Activated B cell treated with CpG ODN at 0.5 μM for 24 hours (primary cell): ENCODE measurements at regions not wholly inside any gene's neighbourhood (a gene's known extent, or its start where the extent isn't known, plus 50 kb on each side); places are given as distances from the start of the nearest gene placed in this dataset.

Source experiments
- ATAC-seq: fragments of 200-7000 bp; cut with Tn5 transposase; one replicate; pipeline ENCODE4 v1.10.0; 2021; ENCODE audit warnings: low read depth, mild to moderate bottlenecking, moderate library complexity
- CTCF ChIA-PET: fragments of 350-600 bp; sonication (Branson Sonifier 250); formaldehyde crosslinking; loops from one replicate; lab custom pipeline; 2021; ENCODE audit warnings: antibody characterized with exemption; lab: Charles Lee
- POLR2A ChIA-PET: fragments of 350-600 bp; sonication (Branson Sonifier 250); formaldehyde crosslinking; loops from one replicate; lab custom pipeline; 2021; ENCODE audit warnings: antibody characterized with exemption; lab: Charles Lee
- DNase-seq: peaks from one replicate; pipeline ENCODE4 v3.0.0; 2022
- H3K27ac Mint-ChIP-seq: one replicate; pipeline ENCODE4 v1.8.0; 2020; ENCODE audit warnings: mixed read lengths
- H3K27me3 Mint-ChIP-seq: one replicate; pipeline ENCODE4 v1.8.0; 2021; ENCODE audit warnings: mixed read lengths
- H3K36me3 Mint-ChIP-seq: one replicate; pipeline ENCODE4 v1.8.0; 2021; ENCODE audit warnings: low read depth, mixed read lengths
- H3K4me1 Mint-ChIP-seq: one replicate; pipeline ENCODE4 v1.8.0; 2021; ENCODE audit warnings: mixed read lengths
- H3K4me3 Mint-ChIP-seq: one replicate; pipeline ENCODE4 v1.8.0; 2020; ENCODE audit warnings: mild to moderate bottlenecking, mixed read lengths
- H3K9me3 Mint-ChIP-seq: one replicate; pipeline ENCODE4 v1.8.0; 2020; ENCODE audit warnings: mixed read lengths
- intact Hi-C: fragments of 100-400 bp; cut with micrococcal nuclease; formaldehyde crosslinking; loops from one replicate; pipeline ENCODE4 v1.15.1; 2024
- TF ChIP-seq, protein P1 (sequence below): fragments of 200-600 bp; IDR thresholded peaks from one replicate; pipeline ENCODE4 v1.8.0; 2022; ENCODE audit warnings: antibody characterized with exemption, mild to moderate bottlenecking

DNA sequence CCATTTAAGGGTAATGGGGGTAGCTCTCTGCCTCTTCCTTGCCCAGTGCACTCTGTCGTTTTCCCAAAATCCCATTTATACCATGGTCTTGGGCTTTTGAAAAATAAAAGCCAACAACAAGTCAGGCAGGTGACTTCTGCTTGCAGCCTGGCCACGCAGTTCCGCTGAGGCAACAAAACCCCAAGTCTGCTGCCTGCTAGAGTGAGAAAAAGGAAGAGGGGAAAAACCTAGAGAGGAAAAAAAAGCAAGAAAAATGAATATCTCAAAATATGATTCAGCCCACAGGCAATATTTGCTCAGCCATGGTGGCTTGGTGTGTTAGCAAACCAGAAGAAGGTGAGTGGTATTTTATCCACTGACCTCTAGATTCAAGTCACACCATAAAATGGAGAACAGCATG, 148.2 kb upstream of the FSTL4 start:
- intact Hi-C loops: no loop called here
- H3K36me3 Mint-ChIP-seq: no peaks in the 10 kb centered on the region
- CTCF ChIA-PET: no interaction called here
- peaks cover 5% of the 10 kb centered on the region for H3K27me3 Mint-ChIP-seq
- no peak overlapping the region for H3K4me3 Mint-ChIP-seq
- TF ChIP-seq, protein P1, sequence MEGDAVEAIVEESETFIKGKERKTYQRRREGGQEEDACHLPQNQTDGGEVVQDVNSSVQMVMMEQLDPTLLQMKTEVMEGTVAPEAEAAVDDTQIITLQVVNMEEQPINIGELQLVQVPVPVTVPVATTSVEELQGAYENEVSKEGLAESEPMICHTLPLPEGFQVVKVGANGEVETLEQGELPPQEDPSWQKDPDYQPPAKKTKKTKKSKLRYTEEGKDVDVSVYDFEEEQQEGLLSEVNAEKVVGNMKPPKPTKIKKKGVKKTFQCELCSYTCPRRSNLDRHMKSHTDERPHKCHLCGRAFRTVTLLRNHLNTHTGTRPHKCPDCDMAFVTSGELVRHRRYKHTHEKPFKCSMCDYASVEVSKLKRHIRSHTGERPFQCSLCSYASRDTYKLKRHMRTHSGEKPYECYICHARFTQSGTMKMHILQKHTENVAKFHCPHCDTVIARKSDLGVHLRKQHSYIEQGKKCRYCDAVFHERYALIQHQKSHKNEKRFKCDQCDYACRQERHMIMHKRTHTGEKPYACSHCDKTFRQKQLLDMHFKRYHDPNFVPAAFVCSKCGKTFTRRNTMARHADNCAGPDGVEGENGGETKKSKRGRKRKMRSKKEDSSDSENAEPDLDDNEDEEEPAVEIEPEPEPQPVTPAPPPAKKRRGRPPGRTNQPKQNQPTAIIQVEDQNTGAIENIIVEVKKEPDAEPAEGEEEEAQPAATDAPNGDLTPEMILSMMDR: no peak
- no peak overlapping the region for H3K27ac Mint-ChIP-seq
- POLR2A ChIA-PET: no interaction called here
- no peak for DNase-seq
- H3K4me1 Mint-ChIP-seq: no peaks in the 10 kb centered on the region
- ATAC-seq: no peak
- no peaks in the 10 kb centered on the region for H3K9me3 Mint-ChIP-seq

DNA sequence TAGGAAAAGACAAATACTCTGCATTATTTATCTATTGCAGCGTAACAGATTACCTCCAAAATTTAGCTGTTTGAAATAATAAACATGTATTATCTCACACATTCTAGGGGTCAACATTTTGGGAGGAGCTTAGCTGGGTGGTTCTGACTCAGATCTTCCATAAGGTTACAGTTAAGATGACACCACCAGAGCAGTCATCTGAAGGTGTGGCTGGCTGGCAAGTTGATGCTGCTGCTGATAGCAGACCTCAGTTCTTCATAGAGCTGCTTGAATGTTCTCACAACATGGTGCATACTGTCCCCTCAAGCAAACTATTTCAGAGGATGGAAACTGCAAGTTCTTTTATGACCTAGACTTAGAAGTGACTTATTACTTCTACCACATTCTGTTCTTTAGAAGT, 146.3 kb upstream of the FSTL4 start:
- no peaks in the 10 kb centered on the region for H3K4me1 Mint-ChIP-seq
- H3K36me3 Mint-ChIP-seq: no peaks in the 10 kb centered on the region
- H3K9me3 Mint-ChIP-seq: no peaks in the 10 kb centered on the region
- TF ChIP-seq, protein P1: no peak
- no peak for DNase-seq
- ChIA-PET POLR2A (interaction anchor here (1.0 kb wide), 1 partner anchor 151 kb away, joined by 3 read pairs; no protein-coding TSS in a partner anchor), CTCF (no interaction called here)
- peaks cover 12% of the 10 kb centered on the region for H3K27me3 Mint-ChIP-seq
- no peak overlapping the region for H3K27ac Mint-ChIP-seq
- no peak for ATAC-seq
- H3K4me3 Mint-ChIP-seq: no peak overlapping the region
- intact Hi-C loops: no loop called here

- ChIA-PET CTCF (interaction anchor here (0.6 to 0.9 kb wide), 3 partner anchors 8 to 360 kb away, joined by 3 to 4 read pairs (median 3); no protein-coding TSS in a partner anchor), POLR2A (interaction anchor here (0.6 kb wide), 1 partner anchor 689 kb away, joined by 3 read pairs; no protein-coding TSS in a partner anchor)
- intact Hi-C loops: no loop called here
- H3K27me3 Mint-ChIP-seq: peaks cover 12% of the 10 kb centered on the region
- H3K4me3 Mint-ChIP-seq: no peak overlapping the region
- ATAC-seq: no peak
- TF ChIP-seq, protein P1: no peak
- DNase-seq: no peak
- no peaks in the 10 kb centered on the region for H3K9me3 Mint-ChIP-seq
- H3K27ac Mint-ChIP-seq: no peak overlapping the region
- no peaks in the 10 kb centered on the region for H3K4me1 Mint-ChIP-seq
- no peaks in the 10 kb centered on the region for H3K36me3 Mint-ChIP-seq
Observed at GRCh38 chr5:133757396-133757945, 145.1 kb upstream of the FSTL4 start.

- no peak for ATAC-seq
- CTCF ChIA-PET: interaction anchor here (0.6 to 0.9 kb wide), 2 partner anchors 7 to 359 kb away, joined by 3 read pairs; no protein-coding TSS in a partner anchor
- POLR2A ChIA-PET: no interaction called here
- Mint-ChIP-seq H3K36me3 (no peaks in the 10 kb centered on the region), H3K9me3 (no peaks in the 10 kb centered on the region), H3K27ac (no peak overlapping the region), H3K4me3 (no peak overlapping the region), H3K27me3 (peaks cover 12% of the 10 kb centered on the region), H3K4me1 (no peaks in the 10 kb centered on the region)
- TF ChIP-seq, protein P1: no peak
- DNase-seq: no peak
- intact Hi-C loops: no loop called here
Observed at GRCh38 chr5:133756756-133757155, 144.4 kb upstream of the FSTL4 start.

DNA sequence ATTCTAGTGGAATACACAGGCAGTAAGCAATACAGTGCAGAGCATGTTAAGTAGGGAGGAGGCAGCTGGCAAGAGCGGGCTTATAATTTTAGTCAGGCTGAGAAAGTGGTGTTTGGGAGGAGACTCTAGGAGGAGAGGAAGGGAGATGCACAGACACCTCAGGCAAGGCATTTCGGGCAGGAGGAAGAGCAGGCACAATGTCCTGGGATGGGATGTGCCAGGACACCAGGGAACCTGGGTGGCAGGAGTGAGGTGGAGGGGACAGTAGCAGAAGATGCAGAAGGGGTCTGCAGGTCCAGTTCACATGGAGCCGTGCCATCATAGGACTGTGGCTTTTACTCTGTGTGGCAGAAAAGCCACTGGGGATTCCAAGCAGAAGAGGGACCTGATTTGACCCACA, 143.7 kb upstream of the FSTL4 start:
- ATAC-seq (no peak), DNase-seq (no peak)
- Mint-ChIP-seq H3K4me3 (no peak overlapping the region), H3K27me3 (peaks cover 12% of the 10 kb centered on the region), H3K36me3 (no peaks in the 10 kb centered on the region), H3K4me1 (no peaks in the 10 kb centered on the region), H3K27ac (no peak overlapping the region), H3K9me3 (no peaks in the 10 kb centered on the region)
- TF ChIP-seq, protein P1: no peak
- POLR2A ChIA-PET: no interaction called here
- CTCF ChIA-PET: interaction anchor here (1.7 to 3.1 kb wide), 3 partner anchors 91 to 189 kb away, joined by 3 to 14 read pairs (median 8); no protein-coding TSS in a partner anchor
- intact Hi-C loops: no loop called here
